HG03575 (cell line): ENCODE measurements at regions not wholly inside any gene's neighbourhood (a gene's known extent, or its start where the extent isn't known, plus 50 kb on each side); places are given as distances from the start of the nearest gene placed in this dataset.

Source experiments
- ATAC-seq: cut with Tn5 transposase; IDR thresholded peaks from one replicate; pipeline ENCODE4 v1.9.1; 2021; ENCODE audit not compliant: unreplicated experiment, insufficient number of reproducible peaks, low FRiP score; ENCODE audit errors: extremely low read depth

GRCh38 chr4:175457956-175458355 lies 354.1 kb downstream of the GPM6A start:
- no peak for ATAC-seq

- no peak for ATAC-seq
Measured at GRCh38 chr4:175459571-175459970, 352.5 kb downstream of the GPM6A start.

- no peak for ATAC-seq
Measured at GRCh38 chr4:175460414-175460813, 351.6 kb downstream of the GPM6A start.

DNA sequence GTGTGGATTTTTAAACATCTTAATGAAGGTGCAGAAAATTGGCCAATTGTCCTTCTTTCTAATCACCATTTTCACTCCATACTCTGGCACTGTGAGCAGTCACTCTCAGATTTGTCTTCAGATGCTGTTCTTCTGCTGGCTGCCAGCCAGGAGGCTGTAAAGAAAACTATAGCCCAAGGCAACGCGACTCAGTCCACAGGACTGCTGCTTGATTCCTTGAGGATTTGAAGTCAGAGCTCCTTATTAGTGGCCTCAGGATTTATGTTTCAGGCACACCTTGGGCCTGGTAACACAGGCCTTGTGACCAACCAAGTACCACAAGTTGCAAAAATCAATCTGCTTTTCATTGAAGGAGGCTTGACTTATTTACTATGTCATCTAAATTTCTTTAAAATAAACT lies 342.6 kb downstream of the GPM6A start:
- no peak for ATAC-seq

DNA sequence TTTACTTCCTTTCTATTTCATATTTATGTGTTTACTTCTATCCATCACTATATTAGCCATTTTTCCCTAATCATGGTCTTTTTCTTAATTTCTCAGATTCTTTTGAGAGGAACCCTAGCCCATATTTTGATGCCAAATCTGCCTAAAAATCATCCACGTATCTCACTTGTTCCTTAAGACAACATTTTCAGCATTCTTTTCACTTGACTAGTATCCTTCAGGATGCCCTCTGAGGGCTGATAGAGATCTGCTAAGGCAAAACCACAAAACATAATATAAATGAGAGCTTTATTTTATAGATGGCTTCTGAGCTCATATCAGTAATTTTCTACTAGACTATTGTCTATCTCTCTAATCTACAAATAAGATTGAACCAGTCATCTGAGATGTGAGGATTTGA lies 341.9 kb downstream of the GPM6A start:
- ATAC-seq: no peak

GRCh38 chr4:175480404-175480803 lies 331.7 kb downstream of the GPM6A start:
- no peak for ATAC-seq

- no peak for ATAC-seq
Measured at GRCh38 chr4:175499735-175500352, 312.2 kb downstream of the GPM6A start.

GRCh38 chr4:175504318-175504717 lies 307.7 kb downstream of the GPM6A start:
- ATAC-seq: no peak

DNA sequence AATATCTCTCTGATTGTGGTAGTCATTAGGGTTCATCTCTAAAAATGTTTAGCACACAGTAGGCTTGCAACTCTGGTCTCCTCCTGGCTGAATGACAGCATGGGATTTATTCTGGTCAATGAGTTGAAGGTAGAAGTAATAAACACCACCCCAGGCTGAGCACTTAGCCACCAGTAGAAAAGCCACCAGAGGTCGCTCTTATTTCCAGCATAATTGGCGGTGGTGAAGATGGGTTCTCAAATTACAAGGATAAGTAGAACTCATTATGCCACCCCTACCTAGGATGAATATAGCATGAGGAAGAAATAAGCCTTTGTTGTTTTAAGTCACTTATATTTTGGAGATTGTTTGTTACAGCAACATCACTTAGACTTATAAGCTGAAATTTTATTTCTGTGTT lies 302.7 kb downstream of the GPM6A start:
- ATAC-seq: no peak

- no peak for ATAC-seq
Measured at GRCh38 chr4:175511861-175512260, 300.2 kb downstream of the GPM6A start.

- ATAC-seq: no peak
Measured at GRCh38 chr4:175514174-175514573, 297.9 kb downstream of the GPM6A start.

DNA sequence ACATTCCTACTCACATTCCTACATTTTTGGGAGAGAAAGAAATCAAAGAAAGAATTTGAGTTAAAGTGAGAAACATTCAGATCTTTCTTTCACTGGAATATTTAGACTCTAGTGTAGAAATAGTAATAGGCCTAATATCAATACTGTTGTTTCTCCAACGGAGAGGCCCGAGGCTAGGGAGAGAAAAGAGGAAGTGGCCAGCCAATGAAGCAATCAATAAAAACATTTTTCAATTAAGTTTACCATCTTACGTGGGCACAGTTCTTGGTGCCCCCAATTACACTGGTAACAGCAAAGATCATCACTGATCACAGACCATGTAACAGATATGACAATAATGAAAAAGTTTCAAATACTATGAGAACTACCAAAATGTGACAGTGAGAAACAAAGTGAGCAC lies 281.4 kb downstream of the GPM6A start:
- no peak for ATAC-seq

- ATAC-seq: no peak
Measured at GRCh38 chr4:175531405-175532091, 280.5 kb downstream of the GPM6A start.

GRCh38 chr4:175536852-175537453 lies 275.1 kb downstream of the GPM6A start:
- no peak for ATAC-seq

DNA sequence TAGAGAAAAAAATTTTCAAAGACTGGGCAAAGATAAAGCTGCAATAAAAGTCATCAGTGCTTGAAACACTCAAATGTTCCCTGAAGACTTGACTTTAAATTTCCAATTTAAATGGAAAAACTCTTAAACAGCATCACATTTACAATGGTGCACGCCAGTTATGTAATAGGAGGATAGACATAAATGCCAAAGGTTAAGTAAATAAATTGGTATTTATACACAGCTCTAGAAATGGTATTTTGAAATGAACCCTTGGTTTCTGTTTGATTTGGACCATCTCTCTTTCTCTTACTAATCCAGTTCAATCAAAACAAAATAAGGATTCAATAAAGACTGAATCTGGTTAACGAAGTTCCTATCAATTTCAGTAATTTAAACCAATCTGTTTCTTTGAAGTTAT lies 272.6 kb downstream of the GPM6A start:
- no peak for ATAC-seq

- no peak for ATAC-seq
Measured at GRCh38 chr4:175540151-175540550, 271.9 kb downstream of the GPM6A start.

- no peak for ATAC-seq
Measured at GRCh38 chr4:175540732-175541131, 271.3 kb downstream of the GPM6A start.

GRCh38 chr4:175542786-175543185 lies 269.3 kb downstream of the GPM6A start:
- no peak for ATAC-seq

DNA sequence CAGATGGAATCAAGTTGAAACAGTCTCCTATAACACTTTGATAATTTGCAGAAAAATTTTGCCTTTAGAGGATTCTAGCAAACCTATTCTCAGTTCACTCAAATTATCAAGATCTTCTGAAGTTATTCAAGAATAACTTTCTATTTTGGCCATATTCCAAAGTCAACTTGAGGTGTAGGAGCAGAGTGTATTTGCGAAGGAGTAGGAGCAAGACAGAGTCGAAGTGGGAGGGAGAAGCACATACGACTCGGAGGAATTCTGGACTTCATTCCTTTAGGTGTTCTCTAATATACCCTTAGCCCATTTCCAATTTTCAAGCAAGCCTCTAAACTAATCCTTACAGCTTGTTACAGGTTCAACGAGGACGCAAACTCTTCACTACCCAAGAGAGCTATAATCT lies 252.9 kb downstream of the GPM6A start:
- no peak for ATAC-seq

DNA sequence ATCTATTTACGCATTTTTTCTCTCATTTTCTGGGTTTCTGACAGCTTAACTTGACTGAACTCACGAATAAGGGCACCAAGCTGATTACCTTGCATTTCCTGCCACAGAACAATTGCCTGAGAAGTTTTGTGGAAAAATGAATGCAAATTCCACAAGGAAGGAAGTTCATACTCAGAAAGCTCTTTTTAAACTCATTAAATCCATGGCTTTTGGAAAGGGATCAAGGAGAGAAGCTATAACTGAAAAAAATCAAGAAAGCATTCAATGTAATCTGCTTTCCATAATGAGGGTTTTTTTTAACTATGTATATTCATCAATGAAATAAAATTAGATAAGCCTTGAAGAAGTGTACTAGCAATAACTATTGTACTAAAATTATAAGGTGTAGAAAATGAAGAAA lies 252.5 kb downstream of the GPM6A start:
- ATAC-seq: no peak

DNA sequence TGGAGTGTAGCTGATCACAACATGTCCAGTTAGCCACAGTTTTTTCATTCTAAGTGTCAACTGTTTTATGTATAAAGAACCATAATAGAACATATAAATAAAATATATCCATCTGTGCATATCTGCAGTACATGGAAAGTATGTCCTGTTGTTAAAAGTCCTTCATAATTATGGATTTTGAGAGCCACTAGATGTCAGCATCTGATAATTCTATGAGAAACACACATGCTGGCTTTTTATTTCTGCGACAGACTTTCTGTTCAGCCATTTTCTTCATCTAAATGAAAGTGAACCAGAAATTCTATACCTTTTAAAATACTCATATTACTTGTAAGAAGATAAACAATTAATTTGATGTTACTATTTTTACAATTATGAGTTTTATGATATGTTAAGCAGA lies 251.5 kb downstream of the GPM6A start:
- no peak for ATAC-seq
